Retinal pigment epithelial cell (primary cell): ENCODE measurements at regions not wholly inside any gene's neighbourhood (a gene's known extent, or its start where the extent isn't known, plus 50 kb on each side); places are given as distances from the start of the nearest gene placed in this dataset.

Source experiments
- DNase-seq: peaks from one replicate; pipeline ENCODE4 v3.0.0-alpha.2; 2010; ENCODE audit warnings: low read depth
- H3K4me3 ChIP-seq: 2 replicates; pipeline ENCODE4 v1.5.1; 2011; ENCODE audit warnings: mild to moderate bottlenecking, low read length, control low read depth, moderate library complexity
- TF ChIP-seq, protein P1 (sequence below): conservative IDR thresholded peaks from 2 replicates; pipeline ENCODE4 v1.5.1; 2011; ENCODE audit warnings: low read depth, low read length, control low read depth, inconsistent platforms

GRCh38 chr7:68472688-68473087, 1125.6 kb upstream of the AUTS2 start:
- H3K4me3 ChIP-seq: no peak overlapping the region
- DNase-seq: no peak
- TF ChIP-seq, protein P1, sequence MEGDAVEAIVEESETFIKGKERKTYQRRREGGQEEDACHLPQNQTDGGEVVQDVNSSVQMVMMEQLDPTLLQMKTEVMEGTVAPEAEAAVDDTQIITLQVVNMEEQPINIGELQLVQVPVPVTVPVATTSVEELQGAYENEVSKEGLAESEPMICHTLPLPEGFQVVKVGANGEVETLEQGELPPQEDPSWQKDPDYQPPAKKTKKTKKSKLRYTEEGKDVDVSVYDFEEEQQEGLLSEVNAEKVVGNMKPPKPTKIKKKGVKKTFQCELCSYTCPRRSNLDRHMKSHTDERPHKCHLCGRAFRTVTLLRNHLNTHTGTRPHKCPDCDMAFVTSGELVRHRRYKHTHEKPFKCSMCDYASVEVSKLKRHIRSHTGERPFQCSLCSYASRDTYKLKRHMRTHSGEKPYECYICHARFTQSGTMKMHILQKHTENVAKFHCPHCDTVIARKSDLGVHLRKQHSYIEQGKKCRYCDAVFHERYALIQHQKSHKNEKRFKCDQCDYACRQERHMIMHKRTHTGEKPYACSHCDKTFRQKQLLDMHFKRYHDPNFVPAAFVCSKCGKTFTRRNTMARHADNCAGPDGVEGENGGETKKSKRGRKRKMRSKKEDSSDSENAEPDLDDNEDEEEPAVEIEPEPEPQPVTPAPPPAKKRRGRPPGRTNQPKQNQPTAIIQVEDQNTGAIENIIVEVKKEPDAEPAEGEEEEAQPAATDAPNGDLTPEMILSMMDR: no peak

DNA sequence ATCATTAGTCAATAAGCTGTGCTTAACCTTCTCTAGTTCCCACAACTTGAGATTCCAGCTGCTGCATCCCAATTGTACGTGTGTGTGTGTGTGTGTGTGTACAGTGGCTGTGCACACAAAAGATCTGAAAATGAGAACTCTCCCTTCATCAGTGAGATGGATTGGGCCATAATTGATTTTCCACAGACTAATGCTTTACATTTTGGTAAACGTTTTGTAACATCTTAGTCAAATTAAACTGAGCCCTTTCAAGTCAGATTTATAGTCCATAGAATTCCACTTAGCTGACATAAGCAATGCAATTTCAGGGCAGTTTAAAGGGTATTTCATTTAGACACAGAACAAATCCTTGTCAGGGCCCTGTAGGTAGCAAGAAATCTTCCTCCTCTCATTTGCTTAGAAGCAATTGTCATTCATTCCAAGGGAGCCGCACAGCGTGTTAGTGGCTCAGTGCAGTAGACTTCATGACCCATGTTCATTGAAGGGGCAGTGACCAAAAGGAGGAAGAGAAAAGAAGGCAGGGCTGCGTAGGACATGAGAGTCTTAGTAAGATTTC, 1123.5 kb upstream of the AUTS2 start:
- DNase-seq: no peak
- no peak overlapping the region for H3K4me3 ChIP-seq
- TF ChIP-seq, protein P1: no peak

- TF ChIP-seq, protein P1: no peak
- DNase-seq: no peak
- no peak overlapping the region for H3K4me3 ChIP-seq
These were observed 1121.3 kb upstream of the AUTS2 start for GRCh38 chr7:68476966-68477365.

DNA sequence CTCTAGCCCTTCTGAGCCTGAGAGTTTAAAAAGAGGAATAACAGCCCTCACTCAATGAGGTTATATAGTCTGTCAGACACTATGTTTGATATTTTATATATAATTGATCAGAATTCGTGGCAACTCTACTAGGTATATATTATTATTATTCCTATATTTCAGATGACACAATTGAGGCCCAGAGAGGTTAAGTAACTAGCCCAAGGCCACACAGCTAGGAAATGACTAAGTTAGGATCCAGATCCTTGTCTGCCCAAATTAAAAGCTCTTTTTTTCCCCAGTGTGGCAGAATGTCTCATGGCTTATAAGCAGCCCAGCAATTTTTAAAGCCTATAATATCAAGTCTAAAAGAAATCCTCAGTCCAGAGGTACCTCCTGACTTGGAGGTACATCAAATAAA, 1119.9 kb upstream of the AUTS2 start:
- no peak for DNase-seq
- TF ChIP-seq, protein P1: no peak
- no peak overlapping the region for H3K4me3 ChIP-seq

DNA sequence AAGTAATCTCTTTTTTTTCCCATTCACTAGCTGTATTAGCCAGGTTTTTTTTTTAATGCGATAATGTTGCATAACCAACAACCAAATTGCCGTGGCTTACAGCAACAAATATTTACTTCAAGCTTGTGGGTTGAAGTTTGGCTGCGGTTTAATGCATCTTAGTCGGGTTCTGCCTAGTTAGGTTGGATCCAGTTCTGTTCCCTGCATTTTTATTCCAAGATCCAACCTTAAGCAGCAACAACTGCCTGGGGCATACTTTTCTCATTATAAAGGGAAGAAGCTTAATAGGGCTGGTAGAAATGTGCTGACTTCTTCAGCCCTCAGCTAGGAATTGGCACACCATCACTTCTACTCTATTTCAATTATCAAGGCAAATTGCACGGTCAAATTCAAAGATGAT, 1115.5 kb upstream of the AUTS2 start:
- H3K4me3 ChIP-seq: no peak overlapping the region
- TF ChIP-seq, protein P1: no peak
- DNase-seq: no peak

DNA sequence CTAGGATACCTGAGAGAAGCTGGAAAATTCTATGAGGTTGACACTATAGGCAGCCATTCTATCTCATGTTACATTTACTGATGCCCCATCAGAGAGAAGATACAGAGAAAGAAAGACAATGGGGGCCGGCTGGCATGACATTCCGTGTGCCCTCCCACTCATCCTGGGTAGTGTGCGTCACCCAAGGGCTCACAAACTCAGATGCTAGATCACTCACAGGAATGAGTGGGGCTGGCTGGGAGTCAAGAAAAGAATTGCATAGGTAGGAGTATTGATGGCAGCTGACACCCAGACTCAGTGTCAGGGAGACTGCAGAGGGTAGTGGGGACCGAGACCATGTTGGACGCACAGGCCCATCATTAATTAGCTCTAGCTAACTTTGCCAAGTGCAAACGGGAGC, 1113.5 kb upstream of the AUTS2 start:
- TF ChIP-seq, protein P1: no peak
- H3K4me3 ChIP-seq: no peak overlapping the region
- no peak for DNase-seq

- DNase-seq: no peak
- H3K4me3 ChIP-seq: no peak overlapping the region
- TF ChIP-seq, protein P1: no peak
These were observed 1112.9 kb upstream of the AUTS2 start for GRCh38 chr7:68485253-68485917.
